ENCODE measurements at regions not wholly inside any gene's neighbourhood (a gene's known extent, or its start where the extent isn't known, plus 50 kb on each side); places are given as distances from the start of the nearest gene placed in this dataset.

DNA sequence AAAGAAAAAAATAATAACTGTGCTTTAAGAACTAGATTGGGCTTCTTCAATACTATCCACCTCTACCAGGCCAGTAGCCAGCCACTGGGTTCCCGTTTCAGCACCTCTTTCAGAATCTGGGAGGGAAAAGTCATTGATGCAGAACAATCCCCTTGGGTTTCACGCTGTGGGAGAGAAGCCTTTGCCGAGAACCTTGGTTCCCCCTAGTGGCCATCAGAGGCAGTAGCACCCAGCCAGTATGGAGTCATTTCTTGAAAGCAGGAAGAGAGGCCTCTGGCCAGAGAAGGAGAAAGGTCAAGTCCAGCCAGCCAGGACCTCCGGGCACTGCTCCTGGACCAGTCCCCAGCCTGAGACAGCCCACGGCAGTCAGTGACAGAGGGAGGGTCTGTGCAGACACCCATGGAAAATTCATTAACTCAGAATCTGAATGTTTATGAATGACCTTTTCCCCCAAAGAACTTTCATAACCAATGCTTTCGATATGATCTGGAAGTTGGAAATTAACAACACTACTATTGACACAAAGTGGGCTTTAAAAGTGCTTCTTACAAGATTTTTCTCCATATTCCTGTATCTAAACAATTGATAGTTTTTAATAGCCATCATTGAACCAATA lies 51.2 kb upstream of the CDH5 start:
- peak; percentile 56 for DNase-seq (ENCODE audit: low spot score)

DNA sequence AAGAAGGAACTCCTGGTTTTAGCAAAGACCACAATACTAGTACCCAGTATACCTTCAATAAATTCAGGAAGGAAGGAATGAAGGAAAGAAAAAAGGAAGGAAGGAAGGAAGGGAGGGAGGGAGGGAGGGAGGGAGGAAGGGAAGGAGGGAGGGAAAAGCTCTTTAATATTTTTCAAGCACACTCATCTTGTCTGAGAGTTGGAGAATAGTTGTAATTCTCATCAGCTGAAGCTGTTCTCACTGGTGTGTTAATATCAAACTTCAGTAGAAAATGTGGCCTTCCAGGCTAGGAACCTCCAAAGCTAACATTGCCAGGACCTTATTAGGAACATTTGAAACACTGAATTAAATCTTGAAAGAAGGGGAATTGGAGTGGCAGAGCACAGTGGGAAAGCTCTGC lies 55.2 kb upstream of the CDH5 start:
- DNase-seq (ENCODE audit: low spot score) = no peak

DNA sequence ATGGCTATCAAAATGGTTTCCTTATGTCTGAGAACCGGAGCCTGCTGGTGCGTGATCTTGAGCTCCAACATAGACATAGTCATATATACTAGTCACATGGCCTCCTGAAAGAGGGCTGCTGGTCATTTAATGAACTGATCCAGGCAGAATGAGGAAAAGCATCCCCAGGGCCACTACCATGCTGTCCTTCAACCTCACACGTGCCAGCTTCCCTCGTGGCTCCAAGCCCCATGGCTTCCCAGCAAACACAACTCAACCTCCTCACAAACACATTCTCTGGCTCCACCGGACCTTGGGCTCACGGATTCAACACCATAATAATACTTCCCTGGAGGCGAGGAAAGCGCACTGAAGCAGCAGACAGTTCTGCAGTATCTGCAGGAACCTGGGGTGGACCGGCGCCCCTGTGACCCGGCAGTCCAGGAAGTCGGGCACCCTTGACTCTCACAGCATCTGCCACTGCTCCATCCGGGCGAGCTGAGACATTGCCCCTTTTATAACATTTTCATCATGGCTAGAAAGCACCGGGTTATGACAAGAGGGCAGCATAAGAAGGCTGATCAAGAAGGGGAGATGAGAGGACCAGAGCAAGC lies 57.2 kb upstream of the CDH5 start:
- no peak for DNase-seq (ENCODE audit: low spot score)

DNA sequence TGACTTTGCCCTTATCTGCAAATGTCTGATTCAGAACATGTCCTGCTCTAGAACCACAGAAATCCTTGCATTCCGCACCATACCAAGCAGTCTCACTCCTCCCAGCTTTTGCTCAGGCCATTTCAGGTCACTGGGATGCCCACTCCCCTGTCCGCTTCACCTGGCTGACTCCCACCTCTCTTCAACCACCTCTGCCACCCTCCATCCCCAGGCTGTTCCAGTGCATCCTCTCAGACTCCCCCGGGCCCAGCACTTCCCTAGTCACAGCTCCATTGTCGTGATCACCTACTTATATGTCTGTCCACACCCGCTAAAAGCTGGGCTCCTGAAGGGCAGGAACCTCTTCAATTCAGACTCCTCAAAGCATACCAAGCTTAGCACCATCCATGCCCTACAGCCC lies 58.4 kb upstream of the CDH5 start:
- no peak for DNase-seq (ENCODE audit: low spot score)

DNA sequence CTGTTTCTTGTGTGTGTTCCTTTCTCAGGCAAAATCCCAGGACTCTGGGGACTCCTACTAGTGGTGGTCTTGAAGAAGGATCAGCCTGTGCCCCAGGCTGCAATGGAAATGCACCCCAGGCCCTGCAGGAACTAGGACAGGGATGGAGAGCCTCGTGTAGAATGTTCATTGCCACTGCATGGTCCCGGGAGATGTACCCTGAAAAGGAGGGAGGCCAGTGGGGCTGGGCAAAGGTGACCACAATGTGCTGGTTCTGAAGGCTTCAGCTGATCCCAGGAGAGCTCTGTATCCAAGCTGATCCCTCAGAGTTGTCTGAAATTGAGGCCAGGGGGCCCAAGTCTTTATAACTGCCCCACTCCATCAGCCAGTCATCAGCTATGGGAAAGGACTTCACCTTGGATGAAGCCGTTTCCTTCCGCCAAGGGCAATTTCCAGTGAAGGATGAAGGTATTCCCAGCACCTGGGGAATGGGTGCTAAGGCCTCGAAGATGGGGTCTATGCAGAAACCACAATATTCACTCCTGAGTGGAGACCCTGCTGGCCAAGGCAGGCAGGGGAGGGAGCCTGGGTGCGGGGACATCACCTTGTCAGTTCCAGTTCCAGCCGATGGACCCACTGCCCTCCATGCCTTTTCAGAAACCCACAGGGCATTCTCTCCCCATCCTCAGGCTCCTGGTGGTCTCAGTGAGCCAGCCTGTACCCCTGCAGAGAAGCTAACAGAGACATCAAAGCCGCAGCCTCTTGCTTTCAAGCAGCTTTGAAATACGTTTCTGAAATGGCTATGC lies 59.9 kb upstream of the CDH5 start:
- DNase-seq (ENCODE audit: low spot score) = no peak

DNA sequence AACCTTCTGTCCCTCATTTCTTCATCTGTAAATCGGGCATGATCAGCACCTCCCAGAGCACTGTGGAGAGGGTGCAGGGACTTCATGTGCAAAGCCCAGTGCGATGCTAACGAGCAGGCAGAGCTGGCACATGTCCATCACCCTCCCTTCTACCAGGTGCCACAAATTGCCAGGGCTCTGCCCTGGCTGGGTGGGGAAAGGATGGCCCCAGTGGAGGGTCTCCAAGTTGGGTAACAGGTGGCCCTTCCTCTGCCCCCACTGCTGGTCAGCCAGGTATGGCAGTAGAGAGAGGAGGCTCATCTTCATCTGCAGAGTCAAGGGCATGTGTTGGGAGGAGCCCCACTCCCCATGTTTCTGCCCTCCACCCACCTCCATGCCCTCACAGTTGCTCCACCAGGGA lies 61.5 kb upstream of the CDH5 start:
- DNase-seq (ENCODE audit: low spot score) = no peak

DNA sequence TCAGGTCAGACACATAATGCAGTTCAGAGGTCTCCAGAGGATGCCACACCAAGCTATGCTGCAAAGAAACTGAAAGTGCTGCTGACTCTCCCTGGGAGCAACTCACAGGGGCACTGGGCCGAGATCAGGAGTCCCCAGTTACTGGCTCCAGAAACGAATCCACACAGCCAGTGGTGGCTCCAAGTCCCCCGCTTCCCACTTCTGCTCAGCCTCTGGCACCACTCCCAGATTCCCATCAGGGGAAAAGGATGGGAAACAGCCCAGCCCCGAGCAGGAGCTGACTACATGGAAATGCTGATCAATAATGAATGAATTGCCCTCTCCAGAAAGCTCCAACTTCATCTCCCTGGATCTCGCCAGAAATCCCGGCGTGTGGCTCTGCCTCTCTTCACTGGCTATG lies 62.3 kb upstream of the CDH5 start:
- no peak for DNase-seq (ENCODE audit: low spot score)

DNA sequence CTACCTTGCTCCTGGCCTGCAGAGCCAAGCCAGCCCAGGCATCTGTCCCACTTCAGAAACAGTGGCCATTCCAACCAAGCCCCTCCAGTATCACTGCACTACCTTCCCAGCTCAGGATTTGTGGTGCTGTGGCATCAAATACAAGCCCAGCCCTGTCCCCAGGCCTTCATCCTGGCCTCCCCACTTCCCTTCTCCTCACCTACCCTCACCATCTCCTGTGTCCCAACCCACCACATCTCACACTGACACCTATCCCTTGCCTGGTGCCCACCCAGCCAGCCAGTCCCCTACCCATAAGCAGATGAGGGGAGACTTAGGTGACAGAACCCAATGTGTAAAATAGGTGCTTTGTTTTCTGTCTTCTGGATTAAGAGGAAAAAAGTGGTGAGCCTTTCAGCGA lies 66.0 kb upstream of the CDH5 start:
- no peak for DNase-seq (ENCODE audit: low spot score)

DNA sequence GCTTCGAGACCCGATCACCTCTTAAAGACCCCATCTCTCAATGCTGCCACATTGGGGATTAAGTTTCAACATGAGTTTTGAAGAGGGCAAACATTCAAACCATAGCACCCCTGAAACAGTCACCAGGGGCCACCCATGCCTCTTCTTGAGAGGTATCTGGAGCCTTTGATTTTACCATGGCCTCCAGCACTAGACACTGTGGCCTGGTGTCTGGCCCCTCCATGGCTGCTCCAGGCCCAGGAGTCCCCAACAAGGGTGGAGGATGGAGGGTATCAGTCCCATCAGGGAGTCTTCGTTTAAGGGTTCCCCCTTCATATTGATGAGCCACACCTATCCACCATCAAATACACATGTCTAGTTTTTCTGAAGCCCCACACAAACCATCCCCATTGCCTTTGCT lies 66.5 kb upstream of the CDH5 start:
- DNase-seq (ENCODE audit: low spot score) = no peak

DNA sequence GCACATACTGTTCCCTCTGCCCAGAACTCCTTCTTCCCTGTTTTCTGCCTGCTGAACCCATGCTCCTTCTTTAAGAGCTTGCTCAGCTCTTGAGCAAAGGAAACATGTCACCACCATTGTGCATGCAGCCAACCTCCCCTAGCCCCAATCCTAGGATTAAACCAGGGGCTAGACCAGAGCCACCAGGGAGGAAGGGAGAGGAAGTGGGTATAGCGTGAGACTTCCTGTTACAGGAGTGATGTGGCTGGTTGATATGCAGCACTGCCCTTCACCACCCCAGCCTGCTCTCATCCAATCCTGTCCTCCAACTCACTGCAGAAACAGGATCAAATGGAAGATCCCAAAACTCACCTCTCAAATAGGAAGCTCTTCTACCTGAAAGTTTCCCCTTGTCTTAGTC lies 67.1 kb upstream of the CDH5 start:
- DNase-seq (ENCODE audit: low spot score) = no peak

DNA sequence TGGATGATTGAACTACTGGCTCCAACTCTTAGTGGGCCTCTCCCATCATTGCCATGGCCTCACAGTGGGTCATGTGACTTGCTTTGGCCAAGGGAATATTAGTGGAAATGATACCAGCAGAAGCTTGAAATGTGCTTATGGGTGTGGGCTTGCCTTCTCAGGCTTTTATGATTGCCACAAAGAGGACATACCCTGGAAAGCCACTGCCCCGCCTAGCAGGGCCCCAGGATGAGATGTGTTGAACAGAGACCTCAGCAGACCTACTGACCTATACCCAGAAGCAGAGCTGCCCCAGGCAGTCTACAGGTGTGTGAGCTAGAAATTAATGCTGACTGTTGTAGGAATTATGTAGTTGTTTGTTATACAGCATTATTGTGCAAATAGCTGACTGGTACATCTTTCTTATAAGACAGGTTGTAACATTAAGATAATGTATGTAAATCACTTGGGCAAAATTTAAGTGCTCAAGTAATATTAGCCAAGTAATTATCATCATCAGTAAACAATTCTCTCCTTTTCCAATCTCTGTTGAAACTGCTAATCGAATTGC lies 67.8 kb upstream of the CDH5 start:
- no peak for DNase-seq (ENCODE audit: low spot score)

DNA sequence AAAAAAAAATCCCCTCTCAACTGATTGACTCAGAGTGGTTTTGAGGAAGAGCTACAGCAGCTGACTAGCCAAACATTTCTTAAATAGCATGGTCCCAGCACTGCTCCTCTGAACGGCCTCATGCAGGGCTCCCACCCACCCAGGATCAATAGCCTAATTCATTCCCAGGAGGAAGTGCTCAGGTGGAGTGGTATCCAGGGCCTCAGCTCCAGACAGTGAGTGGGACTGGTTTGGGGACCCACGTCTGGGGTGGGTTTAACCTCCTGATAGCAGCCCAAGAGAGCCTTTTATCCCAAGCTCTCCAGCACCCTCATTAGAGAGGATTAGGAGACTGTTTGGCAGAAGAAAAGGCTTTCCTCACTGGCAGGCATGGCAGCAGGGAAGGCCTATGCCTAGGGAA lies 68.5 kb upstream of the CDH5 start:
- DNase-seq (ENCODE audit: low spot score) = no peak

DNA sequence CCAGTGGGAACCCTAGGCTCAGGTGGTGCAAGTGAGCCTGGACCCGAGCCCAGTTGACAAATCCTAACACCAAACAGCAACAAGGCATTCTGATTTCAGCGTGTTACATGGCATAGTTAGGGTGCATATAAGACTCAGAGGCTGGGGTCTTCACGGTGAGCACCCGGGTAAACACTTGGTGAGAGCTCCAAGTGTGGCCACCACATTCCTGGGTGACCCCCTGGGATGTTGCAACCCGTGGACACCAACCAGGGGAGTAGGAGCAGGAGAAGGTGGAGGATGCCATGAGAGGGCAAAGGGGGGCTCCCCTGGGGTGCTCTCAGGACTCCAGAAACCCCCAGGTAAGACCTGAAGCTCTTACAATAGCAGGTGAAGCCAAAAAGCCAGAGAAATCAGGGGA lies 69.9 kb upstream of the CDH5 start:
- no peak for DNase-seq (ENCODE audit: low spot score)

DNA sequence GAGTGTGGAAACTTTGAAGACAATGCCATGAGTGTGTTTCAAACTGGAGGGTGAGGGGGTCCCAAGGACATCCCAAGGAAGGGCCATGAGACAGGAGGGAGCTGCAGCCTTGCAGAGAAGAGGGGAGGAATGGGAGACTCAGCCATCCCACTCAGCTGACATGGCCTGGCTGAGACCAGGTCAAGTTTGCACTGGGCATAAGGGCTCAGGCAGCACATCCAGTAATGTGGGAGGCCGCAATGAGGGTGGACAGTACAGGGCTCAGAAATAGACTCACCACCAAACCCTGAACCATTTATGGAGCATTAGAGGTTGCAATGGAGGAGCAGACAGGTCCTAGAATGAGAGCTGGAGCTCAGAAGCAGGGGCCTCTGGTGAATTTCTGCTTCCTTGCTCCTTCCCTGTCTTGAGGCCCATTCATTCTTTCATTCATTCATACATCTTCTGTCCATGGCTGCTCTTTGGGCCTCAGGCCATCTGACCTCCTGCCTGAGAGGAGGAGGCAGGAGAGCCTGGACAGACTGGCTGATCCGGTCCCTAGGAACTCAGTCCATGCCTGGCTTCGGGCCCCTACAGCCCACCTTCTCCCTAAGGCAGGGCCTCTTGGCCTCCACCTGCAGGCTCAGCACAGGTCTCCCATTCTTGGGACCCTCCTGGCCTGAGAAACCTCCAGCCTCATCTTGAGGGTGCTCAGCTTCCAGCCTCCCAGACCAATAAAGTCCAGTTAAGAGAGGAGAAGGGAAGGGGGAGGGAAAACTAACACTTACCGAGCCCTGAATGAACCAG lies 70.5 kb upstream of the CDH5 start:
- no peak for DNase-seq (ENCODE audit: low spot score)

DNA sequence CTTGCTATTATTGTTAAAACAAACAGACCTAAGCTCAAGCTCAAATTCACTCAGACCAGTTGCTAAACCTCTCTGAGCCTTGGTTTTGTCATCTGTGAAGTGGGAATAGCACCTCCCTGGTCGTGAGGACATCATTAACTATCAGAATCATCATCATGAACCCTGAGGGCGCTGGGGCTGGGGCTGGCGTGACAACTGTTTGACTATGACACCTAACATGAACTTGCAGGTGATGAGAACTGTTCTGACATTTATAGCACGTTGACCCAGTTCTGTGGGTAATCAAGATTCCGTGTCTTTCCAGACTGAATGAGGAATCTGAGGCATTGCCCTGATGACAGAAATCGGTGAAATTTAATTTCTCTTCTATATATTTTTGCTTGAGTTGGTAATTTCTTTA lies 71.3 kb upstream of the CDH5 start:
- no peak for DNase-seq (ENCODE audit: low spot score)

DNA sequence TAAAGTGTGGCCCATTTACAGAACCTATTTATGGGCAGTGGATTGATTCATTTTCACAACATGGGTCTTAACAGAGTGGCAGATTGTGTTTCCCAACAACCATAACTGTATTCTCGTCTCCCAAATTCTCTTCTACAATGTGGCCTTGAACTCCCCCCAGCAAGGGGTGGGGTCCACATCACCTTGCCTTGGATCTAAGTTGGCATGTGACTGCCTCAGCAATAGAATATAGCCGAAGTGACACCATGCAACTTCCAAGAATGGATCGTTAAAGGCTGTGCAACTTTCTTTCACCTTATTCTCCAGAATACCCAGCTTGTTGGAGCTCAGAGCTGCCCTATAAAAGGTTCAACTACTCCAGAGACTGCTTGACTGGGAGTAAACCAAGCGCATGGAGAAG lies 72.0 kb upstream of the CDH5 start:
- DNase-seq (ENCODE audit: low spot score) = no peak

DNA sequence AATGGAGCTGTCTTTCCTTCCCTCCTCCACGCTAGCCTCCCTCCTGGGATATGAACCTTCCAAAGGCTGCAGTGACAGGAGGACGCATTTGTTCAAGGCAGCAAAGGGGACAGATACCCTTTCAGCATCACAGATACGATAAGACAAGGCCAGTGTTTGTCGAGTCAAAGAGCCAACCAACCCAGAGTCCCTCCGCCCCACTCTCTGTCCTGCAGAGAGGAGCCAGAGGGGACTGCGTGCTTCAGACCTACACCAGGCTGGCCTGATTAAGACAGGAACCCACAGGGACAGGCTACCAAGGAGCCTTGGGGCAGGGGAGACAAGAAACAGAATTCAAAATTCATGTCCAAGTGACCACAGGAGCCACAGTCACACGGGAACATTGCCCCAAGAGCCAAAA lies 72.6 kb upstream of the CDH5 start:
- no peak for DNase-seq (ENCODE audit: low spot score)

DNA sequence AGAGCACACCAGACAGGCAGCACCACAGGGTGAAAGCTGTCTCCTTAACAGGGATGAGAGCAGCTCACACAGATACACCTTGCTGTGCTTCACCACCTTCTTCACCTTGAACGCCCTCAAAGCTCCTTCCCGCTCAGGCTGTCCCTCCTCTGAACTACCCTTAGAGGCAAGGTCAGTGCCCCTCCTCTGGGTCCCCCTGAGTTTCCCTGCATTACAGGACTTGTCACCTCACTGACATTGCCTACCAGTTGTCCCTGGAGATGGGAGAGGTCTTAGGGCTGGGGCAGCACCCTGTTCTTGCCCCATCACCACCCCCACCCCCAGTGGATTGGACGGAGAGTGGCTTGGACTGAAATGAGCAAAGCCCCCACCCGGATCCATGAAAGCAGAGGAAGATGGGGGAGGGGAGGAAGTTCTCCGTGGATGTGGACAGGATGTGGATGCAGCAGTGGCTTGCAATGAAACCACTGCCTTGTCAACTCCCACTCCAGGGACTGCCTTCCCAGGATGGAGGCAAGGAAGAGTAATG lies 73.2 kb upstream of the CDH5 start:
- DNase-seq (ENCODE audit: low spot score) = no peak

DNA sequence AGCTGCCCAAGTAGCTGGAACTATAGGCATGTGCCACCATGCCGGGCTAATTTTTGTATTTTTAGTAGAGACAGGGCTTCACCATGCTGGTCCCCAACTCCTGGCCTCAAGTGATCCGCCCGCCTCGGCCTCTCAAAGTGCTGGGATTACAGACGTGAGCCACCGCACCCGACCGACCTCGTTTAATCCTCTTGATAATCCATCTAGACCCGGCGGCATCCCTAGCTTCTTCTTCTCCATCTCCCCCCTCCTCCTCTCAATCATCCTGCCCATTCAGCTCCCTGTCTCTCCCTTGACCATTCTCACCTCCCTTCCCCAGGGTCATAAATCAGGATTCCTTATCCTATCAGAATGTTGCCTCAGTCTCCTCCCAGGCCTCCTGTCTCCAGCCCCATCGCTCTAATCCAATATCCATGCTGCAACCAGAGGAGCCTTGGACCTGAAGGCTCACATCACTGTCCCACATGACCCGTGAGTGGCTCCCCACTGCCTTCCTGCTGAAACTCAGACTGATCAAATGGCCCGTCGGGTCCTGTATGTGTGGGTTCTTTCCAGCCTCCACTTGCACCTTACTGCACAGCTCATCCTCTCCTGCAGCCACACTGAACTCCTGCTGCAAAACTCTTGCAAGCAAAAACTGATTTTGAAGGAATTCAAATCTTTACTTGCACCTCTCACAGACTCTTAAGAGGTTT lies 74.1 kb upstream of the CDH5 start:
- DNase-seq (ENCODE audit: low spot score) = no peak

DNA sequence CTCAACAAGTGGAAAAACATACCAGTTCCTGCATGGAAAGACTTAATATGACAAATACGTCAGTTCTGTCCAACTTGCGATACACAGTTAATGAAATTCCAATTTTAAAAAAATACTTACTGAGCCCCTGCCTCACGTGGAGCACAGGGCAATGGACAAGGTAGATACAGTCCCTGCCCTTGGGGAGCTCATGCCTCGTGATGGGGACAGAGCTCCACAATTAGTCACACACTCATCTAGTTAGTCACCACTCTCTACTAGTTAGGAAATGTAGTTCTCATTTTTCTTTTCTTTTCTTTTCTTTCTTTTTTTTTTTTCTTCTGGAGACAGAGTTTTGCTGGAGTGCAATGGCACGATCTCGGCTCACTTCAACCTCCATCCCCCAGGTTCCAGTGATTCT lies 74.7 kb upstream of the CDH5 start:
- DNase-seq (ENCODE audit: low spot score) = no peak

DNA sequence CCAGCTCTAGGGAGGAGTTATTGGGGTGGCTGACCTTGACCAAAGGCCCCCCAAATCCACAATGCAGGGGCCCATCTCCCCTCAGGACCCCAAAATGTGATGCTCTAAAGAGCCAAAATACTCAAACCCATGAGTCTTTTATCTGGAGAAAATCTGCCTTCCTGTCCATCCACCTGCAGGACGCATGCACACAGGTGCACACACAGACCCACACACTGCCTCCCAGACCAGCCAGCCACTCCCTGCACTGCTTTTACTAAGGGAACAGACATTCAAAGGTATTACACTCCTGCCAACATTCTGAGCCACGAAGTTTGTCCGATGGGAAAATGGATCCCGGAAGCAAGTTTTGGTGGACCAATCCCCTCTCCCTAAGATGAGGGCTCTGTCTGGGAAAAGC lies 76.1 kb upstream of the CDH5 start:
- DNase-seq (ENCODE audit: low spot score) = no peak

DNA sequence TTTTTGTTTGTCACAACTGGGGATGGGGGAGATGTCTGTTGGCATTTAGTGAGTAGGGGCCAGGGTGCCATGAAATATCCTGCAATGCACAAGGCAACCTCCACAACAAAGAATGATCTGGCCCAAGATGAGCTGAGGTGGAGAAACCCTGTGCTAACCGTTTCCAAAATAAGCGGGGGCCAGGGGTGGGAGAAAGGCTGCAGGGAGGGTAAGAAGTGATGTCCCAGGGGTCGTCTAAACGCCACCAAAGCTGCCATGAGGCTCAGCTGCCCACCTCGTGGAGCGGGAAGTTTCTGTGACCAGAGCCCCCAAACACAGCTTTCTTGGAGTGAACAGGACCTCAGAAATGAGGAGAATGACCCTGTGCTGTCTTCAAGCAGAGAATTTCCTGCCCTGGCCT lies 76.5 kb upstream of the CDH5 start:
- no peak for DNase-seq (ENCODE audit: low spot score)
